ENCODE measurements at regions not wholly inside any gene's neighbourhood (a gene's known extent, or its start where the extent isn't known, plus 50 kb on each side); places are given as distances from the start of the nearest gene placed in this dataset.

DNA sequence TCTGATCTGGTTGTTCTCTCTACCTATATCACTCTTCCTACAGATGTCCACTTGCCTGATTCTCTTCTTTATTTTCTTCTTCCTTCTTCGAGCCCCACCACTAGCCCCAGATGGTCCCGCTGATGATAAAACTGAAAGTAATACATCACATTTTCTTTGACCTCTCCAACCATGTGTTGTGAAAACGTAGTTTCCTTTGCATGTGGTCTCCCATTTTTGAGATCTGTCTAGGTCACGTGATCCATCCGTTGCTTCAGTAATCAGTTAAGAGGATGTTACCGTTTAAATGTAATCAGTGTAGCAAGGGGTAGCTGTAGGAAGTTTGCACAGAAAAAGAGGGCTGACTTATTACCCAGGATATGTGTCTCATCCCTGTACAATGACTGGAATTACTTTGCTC lies 426.3 kb upstream of the TLE4 start:
- no peaks in the 10 kb centered on the region for H3K4me1 ChIP-seq
- H3K4me3 ChIP-seq: no peak overlapping the region
- no peaks in the 10 kb centered on the region for H3K9me3 ChIP-seq
- H3K27me3 ChIP-seq: no peaks in the 10 kb centered on the region
- no peak for DNase-seq (ENCODE audit: low spot score in 2 of 2)
- 89 to 92% methylated on average over 6 of the region's 6 CpGs for WGBS, 2 donors
- H3K27ac ChIP-seq: no peak overlapping the region
- no peaks in the 10 kb centered on the region for H3K36me3 ChIP-seq
- TF ChIP-seq, protein P1, sequence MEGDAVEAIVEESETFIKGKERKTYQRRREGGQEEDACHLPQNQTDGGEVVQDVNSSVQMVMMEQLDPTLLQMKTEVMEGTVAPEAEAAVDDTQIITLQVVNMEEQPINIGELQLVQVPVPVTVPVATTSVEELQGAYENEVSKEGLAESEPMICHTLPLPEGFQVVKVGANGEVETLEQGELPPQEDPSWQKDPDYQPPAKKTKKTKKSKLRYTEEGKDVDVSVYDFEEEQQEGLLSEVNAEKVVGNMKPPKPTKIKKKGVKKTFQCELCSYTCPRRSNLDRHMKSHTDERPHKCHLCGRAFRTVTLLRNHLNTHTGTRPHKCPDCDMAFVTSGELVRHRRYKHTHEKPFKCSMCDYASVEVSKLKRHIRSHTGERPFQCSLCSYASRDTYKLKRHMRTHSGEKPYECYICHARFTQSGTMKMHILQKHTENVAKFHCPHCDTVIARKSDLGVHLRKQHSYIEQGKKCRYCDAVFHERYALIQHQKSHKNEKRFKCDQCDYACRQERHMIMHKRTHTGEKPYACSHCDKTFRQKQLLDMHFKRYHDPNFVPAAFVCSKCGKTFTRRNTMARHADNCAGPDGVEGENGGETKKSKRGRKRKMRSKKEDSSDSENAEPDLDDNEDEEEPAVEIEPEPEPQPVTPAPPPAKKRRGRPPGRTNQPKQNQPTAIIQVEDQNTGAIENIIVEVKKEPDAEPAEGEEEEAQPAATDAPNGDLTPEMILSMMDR (IDR thresholded peaks at IDR 0.05): no peak
- no peak for TF ChIP-seq POLR2A (IDR thresholded peaks at IDR 0.05)

DNA sequence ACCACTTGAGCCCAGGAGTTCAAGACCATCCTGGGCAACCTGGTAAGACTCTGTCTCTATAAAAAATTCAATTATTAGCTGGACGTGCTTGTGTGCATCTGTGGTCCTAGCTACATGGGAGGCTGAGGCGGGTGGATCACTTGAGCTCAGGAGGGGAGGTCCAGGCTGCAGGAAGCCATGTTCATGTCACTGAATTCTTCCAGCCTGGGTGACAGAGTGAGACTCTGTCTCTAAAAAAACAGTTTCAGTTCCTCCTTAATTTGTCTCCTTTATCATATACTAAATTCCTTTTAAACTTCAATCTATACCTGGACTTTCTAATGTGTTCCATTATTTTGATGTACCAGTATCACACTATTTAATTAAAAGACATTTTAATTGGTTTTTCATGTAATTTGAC lies 422.2 kb upstream of the TLE4 start:
- Histone ChIP-seq H3K27me3 (no peaks in the 10 kb centered on the region), H3K4me3 (no peak overlapping the region), H3K4me1 (no peaks in the 10 kb centered on the region), H3K36me3 (no peaks in the 10 kb centered on the region), H3K9me3 (no peaks in the 10 kb centered on the region), H3K27ac (no peak overlapping the region)
- no peak for DNase-seq (ENCODE audit: low spot score in 2 of 2)
- TF ChIP-seq EP300 (IDR thresholded peaks at IDR 0.05) (no peak), POLR2A (IDR thresholded peaks at IDR 0.05) (no peak)
- TF ChIP-seq, protein P1 (IDR thresholded peaks at IDR 0.05): no peak
- WGBS, 2 donors: 78 to 92% methylated on average over 2 of the region's 2 CpGs

DNA sequence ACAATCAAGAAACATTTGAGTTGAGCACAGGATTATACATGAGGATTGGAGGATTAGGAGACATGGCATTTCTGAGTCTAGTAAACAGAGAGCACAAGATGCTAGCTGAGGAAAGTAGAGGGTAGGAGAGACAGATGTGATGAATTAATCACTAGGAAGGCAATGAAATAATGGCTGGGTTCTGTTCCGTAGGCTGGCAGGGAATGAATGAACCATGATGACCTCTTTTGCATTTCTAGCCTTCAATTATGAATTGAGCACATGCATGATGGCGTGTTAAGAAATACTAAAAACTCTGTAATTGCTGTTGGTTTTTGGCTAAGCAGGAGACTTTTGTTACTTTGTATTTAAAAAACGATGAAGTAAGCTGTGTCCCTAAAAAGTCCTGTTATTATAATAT lies 420.0 kb upstream of the TLE4 start:
- no peak for TF ChIP-seq POLR2A (IDR thresholded peaks at IDR 0.05)
- TF ChIP-seq, protein P1 (IDR thresholded peaks at IDR 0.05): no peak
- no peak for TF ChIP-seq EP300 (IDR thresholded peaks at IDR 0.05)
- Histone ChIP-seq H3K4me3 (no peak overlapping the region), H3K27ac (no peak overlapping the region), H3K36me3 (no peaks in the 10 kb centered on the region), H3K27me3 (no peaks in the 10 kb centered on the region), H3K4me1 (no peaks in the 10 kb centered on the region), H3K9me3 (no peaks in the 10 kb centered on the region)
- DNase-seq (ENCODE audit: low spot score in 2 of 2): no peak
- WGBS, 2 donors: 65 to 78% methylated on average over 3 of the region's 3 CpGs

DNA sequence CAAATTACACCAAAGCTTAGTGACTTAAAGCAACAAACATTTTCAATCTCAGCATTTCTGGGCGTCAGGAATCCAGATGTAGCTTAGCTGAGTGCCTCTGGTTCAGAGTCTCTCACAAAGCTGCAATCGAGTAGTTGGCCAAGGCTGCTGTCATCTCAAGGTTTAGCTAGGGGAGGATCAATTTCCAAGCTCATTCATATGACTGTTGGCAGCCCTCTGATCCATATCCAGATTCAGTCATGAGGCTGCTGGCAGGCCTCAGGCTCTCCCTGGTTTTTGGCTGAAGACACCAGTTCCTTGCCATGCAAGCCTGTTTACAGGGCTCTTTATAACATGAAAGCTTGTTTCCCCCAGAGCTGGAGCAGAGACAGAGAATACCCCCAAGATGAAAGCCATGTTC lies 419.5 kb upstream of the TLE4 start:
- DNase-seq (ENCODE audit: low spot score in 2 of 2): no peak
- H3K9me3 ChIP-seq: no peaks in the 10 kb centered on the region
- no peak overlapping the region for H3K27ac ChIP-seq
- H3K4me1 ChIP-seq: no peaks in the 10 kb centered on the region
- no peak for TF ChIP-seq EP300 (IDR thresholded peaks at IDR 0.05)
- 77 to 82% methylated on average over 2 of the region's 2 CpGs for WGBS, 2 donors
- H3K27me3 ChIP-seq: no peaks in the 10 kb centered on the region
- H3K4me3 ChIP-seq: no peak overlapping the region
- H3K36me3 ChIP-seq: no peaks in the 10 kb centered on the region

DNA sequence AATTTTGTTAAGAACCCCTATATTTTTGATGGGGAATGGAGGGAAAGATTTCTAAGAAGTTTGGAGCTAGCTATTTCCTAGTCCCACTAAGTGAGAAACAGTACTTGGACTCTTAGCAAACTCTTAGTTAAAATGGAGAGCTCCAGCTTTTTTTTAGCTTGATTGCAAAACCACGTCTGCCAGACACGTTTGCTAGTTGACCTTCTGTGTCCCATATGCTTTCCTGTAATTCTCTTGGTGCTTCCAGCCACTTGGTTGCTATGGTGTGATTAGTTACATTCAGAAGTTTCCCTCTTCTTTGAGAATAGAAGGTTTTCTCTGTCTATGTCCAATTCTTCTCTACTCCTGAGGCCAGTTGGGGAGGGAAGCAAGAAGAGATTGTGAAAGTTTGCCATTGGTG lies 417.0 kb upstream of the TLE4 start:
- WGBS, 2 donors: 27 to 38% methylated on average over 2 of the region's 2 CpGs
- H3K27ac ChIP-seq: no peak overlapping the region
- H3K4me1 ChIP-seq: no peaks in the 10 kb centered on the region
- no peak for DNase-seq (ENCODE audit: low spot score in 2 of 2)
- H3K4me3 ChIP-seq: no peak overlapping the region
- TF ChIP-seq POLR2A (IDR thresholded peaks at IDR 0.05): no peak
- TF ChIP-seq, protein P1 (IDR thresholded peaks at IDR 0.05): no peak
- no peak for TF ChIP-seq EP300 (IDR thresholded peaks at IDR 0.05)
- H3K27me3 ChIP-seq: no peaks in the 10 kb centered on the region
- H3K9me3 ChIP-seq: no peaks in the 10 kb centered on the region
- no peaks in the 10 kb centered on the region for H3K36me3 ChIP-seq

DNA sequence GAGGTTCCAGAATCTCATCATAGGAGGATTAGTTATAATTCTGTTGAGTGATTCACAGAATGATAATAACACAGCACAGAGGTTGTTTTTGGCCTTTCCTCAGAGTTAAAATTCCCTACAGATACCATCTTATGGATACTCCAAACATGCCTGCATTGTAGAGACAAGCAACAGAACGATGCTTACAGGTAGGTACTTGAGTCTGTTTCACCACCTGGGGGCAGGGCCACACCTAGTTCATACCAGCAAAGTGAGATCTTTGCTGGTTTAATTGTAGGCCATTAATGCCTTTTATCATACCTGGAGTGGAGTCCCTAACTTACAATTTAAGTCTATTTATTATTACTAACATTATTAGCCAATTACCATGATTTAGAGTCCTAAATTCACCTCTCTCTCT lies 416.5 kb upstream of the TLE4 start:
- no peaks in the 10 kb centered on the region for H3K36me3 ChIP-seq
- H3K27ac ChIP-seq: no peak overlapping the region
- H3K27me3 ChIP-seq: no peaks in the 10 kb centered on the region
- no peaks in the 10 kb centered on the region for H3K4me1 ChIP-seq
- no peak overlapping the region for H3K4me3 ChIP-seq
- no peaks in the 10 kb centered on the region for H3K9me3 ChIP-seq
- 70 to 82% methylated on average over 1 of the region's 1 CpG for WGBS, 2 donors
- TF ChIP-seq, protein P1 (IDR thresholded peaks at IDR 0.05): no peak
- TF ChIP-seq POLR2A (IDR thresholded peaks at IDR 0.05) (no peak), EP300 (IDR thresholded peaks at IDR 0.05) (no peak)
- no peak for DNase-seq (ENCODE audit: low spot score in 2 of 2)
